HCT116 (cell line): ENCODE measurements at regions not wholly inside any gene's neighbourhood (a gene's known extent, or its start where the extent isn't known, plus 50 kb on each side); places are given as distances from the start of the nearest gene placed in this dataset.

ENCODE experiments used
- ATAC-seq: fragments of 200-7000 bp; cut with Tn5 transposase; 2 replicates; pipeline ENCODE4 v1.9.1; 2020; ENCODE audit warnings: mild to moderate bottlenecking, moderate library complexity
- BruUV-seq: library from RNA; stranded (reverse); fragments of 400-500 nt; replicated peaks from 2 replicates; lab custom pipeline; 2021; lab: Mats Ljungman, UMichigan
- CTCF ChIA-PET: fragments of 300-600 bp; sonication (Branson Sonifier 250); formaldehyde crosslinking; loops from one replicate; lab custom pipeline; 2021; ENCODE audit warnings: antibody characterized with exemption; lab: Charles Lee
- POLR2A ChIA-PET: fragments of 300-600, 350-600 bp; sonication (Branson Sonifier 250); formaldehyde crosslinking; loops from one replicate; lab custom pipeline; 2021; ENCODE audit warnings: antibody characterized with exemption; lab: Charles Lee
- RAD21 ChIA-PET, 2 experiments: fragments of 300-600 bp; sonication (Branson Sonifier 250); formaldehyde crosslinking; loops; one replicate each; lab custom pipeline; 2023; ENCODE audit warnings: low total read pairs in 2 of 2; ENCODE audit not compliant: uncharacterized antibody in 2 of 2, unreplicated experiment in 2 of 2, low non-redundant PET in 1 of 2; lab: Charles Lee
- DNase-seq: peaks from one replicate; pipeline ENCODE4 v3.0.0-alpha.2; 2010; ENCODE audit warnings: low read depth, low spot score
- H2AFZ ChIP-seq: fragments of 200-600 bp; shearing (Covaris generic), sonication (generic); 2 replicates; pipeline ENCODE4 v1.6.1; 2017; ENCODE audit warnings: low read depth, mixed run types, mixed read lengths, antibody characterized with exemption, low read length; ENCODE audit not compliant: poor library complexity, severe bottlenecking
- H3K27ac ChIP-seq: 2 replicates; pipeline ENCODE4 v1.5.1; 2012; ENCODE audit warnings: low read depth, low read length
- H3K27me3 ChIP-seq: fragments of 200-600 bp; sonication (generic); 2 replicates; pipeline ENCODE4 v1.6.1; 2016; ENCODE audit warnings: mixed run types, low read length, mixed read lengths; ENCODE audit not compliant: insufficient read depth
- H3K36me3 ChIP-seq, 2 experiments: fragments of 200-500 bp in 1 of 2; fragments of 200-600 bp in 1 of 2; sonication (Bioruptor generic) in 1 of 2; sonication (generic) in 1 of 2; 2 replicates each; pipeline versions ENCODE4 v1.5.1 to v1.6.1; 2014 to 2016; ENCODE audit warnings: low read length in 2 of 2, inconsistent platforms in 1 of 2, mixed read lengths in 1 of 2, mixed run types in 1 of 2; ENCODE audit not compliant: insufficient read depth in 2 of 2, control insufficient read depth in 1 of 2
- H3K4me1 ChIP-seq, 2 experiments: fragments of 200-600 bp in 1 of 2; sonication (generic) in 1 of 2; 2 replicates each; pipeline versions ENCODE4 v1.5.1 to v1.6.1; 2012 to 2017; ENCODE audit warnings: low read length in 2 of 2, inconsistent platforms in 1 of 2, mild to moderate bottlenecking in 1 of 2, mixed read lengths in 1 of 2, mixed run types in 1 of 2, moderate library complexity in 1 of 2; ENCODE audit not compliant: insufficient read depth in 2 of 2, control insufficient read depth in 1 of 2
- H3K4me2 ChIP-seq: fragments of 200-600 bp; sonication (generic); 2 replicates; pipeline ENCODE4 v1.6.1; 2017; ENCODE audit warnings: mixed run types, low read length, mixed read lengths
- H3K4me3 ChIP-seq, 2 experiments: fragments of 200-600 bp in 1 of 2; sonication (generic) in 1 of 2; replicated peaks in 1 of 2; 2 replicates each; pipeline ENCODE4 v1.5.1; 2011 to 2016; ENCODE audit warnings: low read length in 2 of 2, control low read depth in 1 of 2, low read depth in 1 of 2, mild to moderate bottlenecking in 1 of 2, mixed read lengths in 1 of 2, mixed run types in 1 of 2
- H3K79me2 ChIP-seq: fragments of 200-600 bp; sonication (generic); 2 replicates; pipeline ENCODE4 v1.6.1; 2017; ENCODE audit warnings: mild to moderate bottlenecking, mixed run types, low read length, moderate library complexity, mixed read lengths; ENCODE audit not compliant: insufficient read depth
- H3K9ac ChIP-seq: fragments of 200-600 bp; sonication (generic); 2 replicates; pipeline ENCODE4 v1.6.1; 2016; ENCODE audit warnings: low read length, mixed read lengths
- H3K9me2 ChIP-seq: fragments of 200-600 bp; sonication (generic), shearing (Covaris generic); 2 replicates; pipeline ENCODE4 v1.6.1; 2017; ENCODE audit warnings: mixed run types, mild to moderate bottlenecking, moderate library complexity; ENCODE audit not compliant: insufficient read depth
- H3K9me3 ChIP-seq, 2 experiments: fragments of 200-500 bp in 1 of 2; fragments of 200-600 bp in 1 of 2; sonication (Bioruptor generic) in 1 of 2; sonication (generic) in 1 of 2; 2 replicates each; pipeline ENCODE4 v1.6.1; 2014 to 2017; ENCODE audit warnings: low read length in 2 of 2, mixed read lengths in 2 of 2, inconsistent platforms in 1 of 2, low read depth in 1 of 2, mild to moderate bottlenecking in 1 of 2, mixed run types in 1 of 2, moderate library complexity in 1 of 2; ENCODE audit not compliant: control insufficient read depth in 1 of 2, insufficient read depth in 1 of 2
- H4K20me1 ChIP-seq: fragments of 200-600 bp; sonication (generic), shearing (Covaris generic); 2 replicates; pipeline ENCODE4 v1.6.1; 2017; ENCODE audit warnings: mixed run types, mild to moderate bottlenecking, moderate library complexity; ENCODE audit not compliant: insufficient read depth
- CBX3 ChIP-seq: IDR thresholded peaks from 2 replicates; pipeline ENCODE4 v1.6.1; 2012; ENCODE audit warnings: low read depth
- CEBPB ChIP-seq: IDR thresholded peaks from 2 replicates; pipeline ENCODE4 v1.6.1; 2012; ENCODE audit warnings: low read depth
- CTCF ChIP-seq, 3 experiments: fragments of 200-600 bp in 1 of 3; sonication (generic) in 1 of 3; IDR thresholded peaks in 2 of 3; conservative IDR thresholded peaks in 1 of 3; 2 replicates each; pipeline ENCODE4 v1.5.1; 2012 to 2017; ENCODE audit warnings: low read depth in 2 of 3, low read length in 2 of 3, antibody characterized with exemption in 1 of 3, borderline replicate concordance in 1 of 3, control low read depth in 1 of 3, mild to moderate bottlenecking in 1 of 3, mixed read lengths in 1 of 3, mixed run types in 1 of 3, moderate library complexity in 1 of 3; ENCODE audit not compliant: insufficient read depth in 1 of 3
- ELF1 ChIP-seq: IDR thresholded peaks from 2 replicates; pipeline ENCODE4 v1.6.1; 2012; ENCODE audit warnings: low read depth, borderline replicate concordance
- EZH2 ChIP-seq: fragments of 200-600 bp; sonication (generic); IDR thresholded peaks from 2 replicates; pipeline ENCODE4 v1.6.1; 2017; ENCODE audit warnings: antibody characterized with exemption, mixed run types
- EZH2phosphoT487 ChIP-seq: fragments of 200-600 bp; IDR thresholded peaks from 2 replicates; pipeline ENCODE4 v1.6.1; 2018; ENCODE audit warnings: antibody characterized with exemption, borderline replicate concordance
- POLR2A ChIP-seq: IDR thresholded peaks from 2 replicates; pipeline ENCODE4 v1.7.0; 2011; ENCODE audit warnings: borderline replicate concordance; ENCODE audit not compliant: insufficient read depth, insufficient read length; ENCODE audit errors: extremely low read depth
- RAD21 ChIP-seq: IDR thresholded peaks from 2 replicates; pipeline ENCODE4 v1.6.1; 2012; ENCODE audit warnings: low read depth, mild to moderate bottlenecking
- REST ChIP-seq: IDR thresholded peaks from 2 replicates; pipeline ENCODE4 v1.6.1; 2012; ENCODE audit warnings: low read depth
- SIN3A ChIP-seq: IDR thresholded peaks from 2 replicates; pipeline ENCODE4 v1.6.1; 2012; ENCODE audit warnings: low read depth
- SP1 ChIP-seq: IDR thresholded peaks from 2 replicates; pipeline ENCODE4 v1.6.1; 2012; ENCODE audit warnings: low read depth
- SRF ChIP-seq: IDR thresholded peaks from 2 replicates; pipeline ENCODE4 v1.6.1; 2012; ENCODE audit warnings: low read depth
- TCF7L2 ChIP-seq: IDR thresholded peaks from 2 replicates; pipeline ENCODE4 v1.7.0; 2011; ENCODE audit warnings: borderline replicate concordance, inconsistent platforms; ENCODE audit not compliant: insufficient read depth, insufficient read length; ENCODE audit errors: extremely low read depth
- ZBTB33 ChIP-seq: IDR thresholded peaks from 2 replicates; pipeline ENCODE4 v1.6.1; 2011; ENCODE audit warnings: mild to moderate bottlenecking, low read length, moderate library complexity; ENCODE audit not compliant: insufficient replicate concordance; ENCODE audit errors: extremely low read depth
- intact Hi-C: fragments of 100-400 bp; cut with micrococcal nuclease; formaldehyde crosslinking; loops from 2 replicates; pipeline ENCODE4 v1.10.0; 2022

GRCh38 chr2:841036-841435 is 109.6 kb upstream of the SNTG2 start:
- no peak overlapping the region for H2AFZ ChIP-seq
- no peaks in the 10 kb centered on the region for H3K9me2 ChIP-seq
- peaks cover 36% of the 10 kb centered on the region for H3K27me3 ChIP-seq
- TF ChIP-seq ELF1: no peak
- no peak for TF ChIP-seq TCF7L2
- no peak for TF ChIP-seq CBX3
- no peak for TF ChIP-seq RAD21
- no peak for TF ChIP-seq EZH2
- no peak for TF ChIP-seq POLR2A
- H4K20me1 ChIP-seq: no peaks in the 10 kb centered on the region
- POLR2A ChIA-PET: no interaction called here
- no peak overlapping the region for H3K27ac ChIP-seq
- no peaks in the 10 kb centered on the region for H3K9me3 ChIP-seq
- CTCF ChIA-PET: no interaction called here
- no peaks in the 10 kb centered on the region for H3K4me1 ChIP-seq
- H3K9ac ChIP-seq: no peak overlapping the region
- RAD21 ChIA-PET: no interaction called here
- ATAC-seq (no peak), DNase-seq (no peak)
- no peaks in the 10 kb centered on the region for H3K36me3 ChIP-seq
- no TSS peak for BruUV-seq
- no peaks in the 10 kb centered on the region for H3K79me2 ChIP-seq
- no peak overlapping the region for H3K4me3 ChIP-seq
- intact Hi-C loops: no loop called here
- H3K4me2 ChIP-seq: no peak overlapping the region

GRCh38 chr2:834233-834632 is 116.4 kb upstream of the SNTG2 start:
- intact Hi-C loops: no loop called here
- no TSS peak for BruUV-seq
- no peak for TF ChIP-seq EZH2
- TF ChIP-seq SP1: no peak
- no peak for TF ChIP-seq EZH2phosphoT487
- no peak for TF ChIP-seq POLR2A
- no peak for TF ChIP-seq REST
- TF ChIP-seq SIN3A: no peak
- TF ChIP-seq CEBPB: no peak
- TF ChIP-seq ZBTB33: no peak
- no peak for TF ChIP-seq ELF1
- no peak for TF ChIP-seq SRF
- TF ChIP-seq CTCF (IDR thresholded peaks at IDR 0.05 in 2 of 3, conservative IDR thresholded peaks at IDR 0.05 in 1 of 3; ENCODE audit: borderline replicate concordance in 1 of 3, insufficient read depth in 1 of 3, low read depth in 2 of 3, low read length in 2 of 3): no peak

More at GRCh38 chr2:834233-834632, 116.4 kb upstream of the SNTG2 start:
- DNase-seq: no peak
- Histone ChIP-seq H3K79me2 (no peaks in the 10 kb centered on the region), H3K9me3 (no peaks in the 10 kb centered on the region), H3K9me2 (no peaks in the 10 kb centered on the region), H4K20me1 (no peaks in the 10 kb centered on the region), H3K4me1 (no peaks in the 10 kb centered on the region), H3K9ac (no peak overlapping the region), H3K27me3 (peaks cover 25% of the 10 kb centered on the region), H3K27ac (no peak overlapping the region), H3K36me3 (no peaks in the 10 kb centered on the region), H2AFZ (no peak overlapping the region), H3K4me3 (no peak overlapping the region), H3K4me2 (no peak overlapping the region)
- POLR2A ChIA-PET: no interaction called here
- ATAC-seq: no peak
- CTCF ChIA-PET: no interaction called here
- RAD21 ChIA-PET: no interaction called here
